NCI-H345 (cell line): ENCODE measurements at regions not wholly inside any gene's neighbourhood (a gene's known extent, or its start where the extent isn't known, plus 50 kb on each side); places are given as distances from the start of the nearest gene placed in this dataset.
"Not testable (repeated sequence)": the region's sequence is repeated elsewhere in the genome, so short reads cannot be mapped to it uniquely, and the experiment has no call there.

ENCODE experiments used
- DNase-seq: peaks from one replicate; lab custom pipeline; 2025; lab: John Stamatoyannopoulos, UW

- DNase-seq = no peak
Measured at GRCh38 chr5:117638581-117638980, 1064.0 kb upstream of the SEMA6A start.

GRCh38 chr5:117633093-117633492 lies 1058.5 kb upstream of the SEMA6A start:
- no peak for DNase-seq

GRCh38 chr5:117624201-117624600 lies 1049.6 kb upstream of the SEMA6A start:
- DNase-seq = no peak

GRCh38 chr5:117623042-117623805 lies 1048.6 kb upstream of the SEMA6A start:
- no peak for DNase-seq

- no peak for DNase-seq
Measured at GRCh38 chr5:117621921-117622320, 1047.3 kb upstream of the SEMA6A start.

GRCh38 chr5:117615226-117615625 lies 1040.6 kb upstream of the SEMA6A start:
- DNase-seq = no peak

GRCh38 chr5:117614408-117614807 lies 1039.8 kb upstream of the SEMA6A start:
- no peak for DNase-seq

GRCh38 chr5:117604845-117605244 lies 1030.2 kb upstream of the SEMA6A start:
- no peak for DNase-seq

GRCh38 chr5:117599811-117600210 lies 1025.2 kb upstream of the SEMA6A start:
- not testable (repeated sequence) for DNase-seq

GRCh38 chr5:117594166-117594565 lies 1019.5 kb upstream of the SEMA6A start:
- DNase-seq = no peak

GRCh38 chr5:117590944-117591343 lies 1016.3 kb upstream of the SEMA6A start:
- no peak for DNase-seq

GRCh38 chr5:117588611-117589010 lies 1014.0 kb upstream of the SEMA6A start:
- no peak for DNase-seq

- no peak for DNase-seq
Measured at GRCh38 chr5:117587111-117587510, 1012.5 kb upstream of the SEMA6A start.

- no peak for DNase-seq
Measured at GRCh38 chr5:117568622-117569021, 994.0 kb upstream of the SEMA6A start.

GRCh38 chr5:117568126-117568525 lies 993.5 kb upstream of the SEMA6A start:
- DNase-seq = no peak

- DNase-seq = no peak
Measured at GRCh38 chr5:117562647-117563046, 988.0 kb upstream of the SEMA6A start.

- DNase-seq = no peak
Measured at GRCh38 chr5:117561531-117561930, 986.9 kb upstream of the SEMA6A start.

- DNase-seq = no peak
Measured at GRCh38 chr5:117559005-117559844, 984.6 kb upstream of the SEMA6A start.

- DNase-seq = no peak
Measured at GRCh38 chr5:117551236-117551635, 976.6 kb upstream of the SEMA6A start.

GRCh38 chr5:117547192-117547591 lies 972.6 kb upstream of the SEMA6A start:
- no peak for DNase-seq

- no peak for DNase-seq
Measured at GRCh38 chr5:117539692-117540091, 965.1 kb upstream of the SEMA6A start.

GRCh38 chr5:117533792-117534191 lies 959.2 kb upstream of the SEMA6A start:
- no peak for DNase-seq

GRCh38 chr5:117533051-117533670 lies 958.5 kb upstream of the SEMA6A start:
- not testable (repeated sequence) for DNase-seq
